Motor neuron (in vitro differentiated cells): ENCODE measurements at regions not wholly inside any gene's neighbourhood (a gene's known extent, or its start where the extent isn't known, plus 50 kb on each side); places are given as distances from the start of the nearest gene placed in this dataset.
"Not testable (repeated sequence)": the region's sequence is repeated elsewhere in the genome, so short reads cannot be mapped to it uniquely, and the experiment has no call there.

Source experiments
- ATAC-seq, 8 experiments: fragments of 200-7000 bp; cut with Tn5 transposase; replicated peaks in 6 of 8; 2 replicates each; pipeline ENCODE4 v1.8.0; 2021; ENCODE audit warnings: mild to moderate bottlenecking in 8 of 8, moderate library complexity in 8 of 8
- H3K27ac ChIP-seq, 2 donors: fragments of 250-450 bp; sonication (Bioruptor Pico); 2 replicates each; pipeline ENCODE4 v1.9.0; 2021; ENCODE audit warnings: antibody characterized with exemption in 2 of 2, mild to moderate bottlenecking in 2 of 2, moderate library complexity in 1 of 2
- H3K4me1 ChIP-seq, 2 donors: fragments of 250-450 bp; sonication (Bioruptor Pico); replicated peaks in 1 of 2; 2 replicates each; pipeline ENCODE4 v1.6.1; 2021; ENCODE audit warnings: antibody characterized with exemption in 2 of 2, mild to moderate bottlenecking in 2 of 2, moderate library complexity in 1 of 2
- H3K4me3 ChIP-seq, 5 donors: fragments of 250-450 bp; sonication (Bioruptor Pico); 2 replicates each; pipeline ENCODE4 v1.9.0; 2021; ENCODE audit warnings: antibody characterized with exemption in 5 of 5, mild to moderate bottlenecking in 5 of 5, moderate library complexity in 4 of 5
- WGBS, 10 experiments: fragments of 450-650 bp; shearing (Covaris generic); methylation state at CpG; one replicate each; pipeline ENCODE4 v1.0.0; 2022; 5-methylcytosine and 5-hydroxymethylcytosine counted together
- in situ Hi-C, 9 experiments: fragments of 400-800 bp; cut with MboI; loops; one replicate each; pipeline ENCODE4 v1.15.0; 2021; ENCODE audit warnings: low sequenced_read_pairs in 9 of 9, low pct_unique_long_range_greater_than_20kb in 2 of 9; ENCODE audit not compliant: unreplicated experiment in 9 of 9

- H3K4me1 ChIP-seq = peaks cover 0 to 6% of the 10 kb centered on the region in 2 donors
- H3K27ac ChIP-seq = no peak overlapping the region
- ATAC-seq = no peak
- in situ Hi-C loops = no loop called here
- H3K4me3 ChIP-seq = no peak overlapping the region
- WGBS, 10 experiments = 40 to 100% (median 90%) methylated on average over 1 to 2 of the region's 2 CpGs; no CpG with 5 or more reads in 6 of the 10 experiments
These were observed 160.4 kb upstream of the PFKP start for GRCh38 chr10:2906974-2907373.

- in situ Hi-C loops = no loop called here
- no peak for ATAC-seq
- peaks cover 0 to 3% of the 10 kb centered on the region in 2 donors for H3K4me1 ChIP-seq
- H3K4me3 ChIP-seq = no peak overlapping the region
- 0 to 100% (median 73%) methylated on average over 1 to 8 of the region's 9 CpGs; no CpG with 5 or more reads in 3 of the 10 experiments for WGBS, 10 experiments
- no peak overlapping the region for H3K27ac ChIP-seq
These were observed 161.5 kb upstream of the PFKP start for GRCh38 chr10:2905851-2906250.

GRCh38 chr10:2900530-2900929 is 166.8 kb upstream of the PFKP start:
- Histone ChIP-seq H3K4me1 (peaks cover 0 to 5% of the 10 kb centered on the region in 2 donors), H3K4me3 (no peak overlapping the region), H3K27ac (no peak overlapping the region)
- WGBS, 10 experiments = 20 to 83% (median 70%) methylated on average over 1 to 2 of the region's 6 CpGs; no CpG with 5 or more reads in 6 of the 10 experiments
- ATAC-seq = no peak
- in situ Hi-C loops = no loop called here

GRCh38 chr10:2899246-2899951 is 167.9 kb upstream of the PFKP start:
- 48 to 93% (median 76%) methylated on average over 3 to 12 of the region's 19 CpGs; no CpG with 5 or more reads in 1 of the 10 experiments for WGBS, 10 experiments
- no peak overlapping the region for H3K27ac ChIP-seq
- H3K4me3 ChIP-seq = no peak overlapping the region
- ATAC-seq = peak in 6 of 8 experiments; percentile 49 to 91 (median 78)
- peaks cover 0 to 5% of the 10 kb centered on the region in 2 donors for H3K4me1 ChIP-seq
- in situ Hi-C loops = no loop called here

GRCh38 chr10:2898509-2898860 is 168.9 kb upstream of the PFKP start:
- Histone ChIP-seq H3K4me3 (no peak overlapping the region), H3K27ac (no peak overlapping the region), H3K4me1 (peaks cover 0 to 5% of the 10 kb centered on the region in 2 donors)
- in situ Hi-C loops = no loop called here
- ATAC-seq = no peak
- WGBS, 10 experiments = 0 to 100% (median 80%) methylated on average over 1 to 6 of the region's 6 CpGs; no CpG with 5 or more reads in 2 of the 10 experiments

GRCh38 chr10:2897619-2898508 is 169.5 kb upstream of the PFKP start:
- H3K4me3 ChIP-seq = no peak overlapping the region
- no peak for ATAC-seq
- peaks cover 0 to 5% of the 10 kb centered on the region in 2 donors for H3K4me1 ChIP-seq
- WGBS, 10 experiments = 40 to 92% (median 75%) methylated on average over 2 to 11 of the region's 13 CpGs; no CpG with 5 or more reads in 1 of the 10 experiments
- in situ Hi-C loops = no loop called here
- H3K27ac ChIP-seq = no peak overlapping the region

GRCh38 chr10:2896334-2896733 is 171.0 kb upstream of the PFKP start:
- in situ Hi-C loops, H3K4me1 ChIP-seq, H3K4me3 ChIP-seq, H3K27ac ChIP-seq, ATAC-seq: not testable (repeated sequence)
- 100% methylated on average over 1 of the region's 1 CpG; no CpG with 5 or more reads in 7 of the 10 experiments for WGBS, 10 experiments

GRCh38 chr10:2895594-2896196 is 171.7 kb upstream of the PFKP start:
- H3K4me3 ChIP-seq = no peak overlapping the region
- ATAC-seq = no peak
- H3K4me1 ChIP-seq = peaks cover 0 to 5% of the 10 kb centered on the region in 2 donors
- no peak overlapping the region for H3K27ac ChIP-seq
- WGBS, 10 experiments = 33 to 85% (median 69%) methylated on average over 1 to 20 of the region's 22 CpGs
- in situ Hi-C loops = no loop called here

- no peak overlapping the region for H3K4me3 ChIP-seq
- WGBS, 10 experiments = 47 to 100% (median 70%) methylated on average over 2 to 16 of the region's 16 CpGs; no CpG with 5 or more reads in 1 of the 10 experiments
- H3K4me1 ChIP-seq = peaks cover 0 to 5% of the 10 kb centered on the region in 2 donors
- in situ Hi-C loops = no loop called here
- ATAC-seq = no peak
- no peak overlapping the region for H3K27ac ChIP-seq
These were observed 173.4 kb upstream of the PFKP start for GRCh38 chr10:2893991-2894390.

- WGBS, 10 experiments = 55 to 98% (median 87%) methylated on average over 3 to 20 of the region's 21 CpGs; no CpG with 5 or more reads in 1 of the 10 experiments
- Histone ChIP-seq H3K27ac (no peak overlapping the region), H3K4me3 (no peak overlapping the region), H3K4me1 (peaks cover 0 to 2% of the 10 kb centered on the region in 2 donors)
- in situ Hi-C loops = no loop called here
- peak in 3 of 8 experiments; percentile 20 to 46 (median 34) for ATAC-seq
These were observed 174.0 kb upstream of the PFKP start for GRCh38 chr10:2893158-2893845.

GRCh38 chr10:2891770-2892124 is 175.6 kb upstream of the PFKP start:
- no peak overlapping the region for H3K4me3 ChIP-seq
- H3K27ac ChIP-seq = no peak overlapping the region
- H3K4me1 ChIP-seq = no peaks in the 10 kb centered on the region
- no peak for ATAC-seq
- in situ Hi-C loops = no loop called here
- 28 to 100% (median 77%) methylated on average over 2 to 5 of the region's 5 CpGs; no CpG with 5 or more reads in 1 of the 10 experiments for WGBS, 10 experiments

- 48 to 88% (median 73%) methylated on average over 2 to 11 of the region's 14 CpGs for WGBS, 10 experiments
- in situ Hi-C loops = no loop called here
These were observed 176.1 kb upstream of the PFKP start for GRCh38 chr10:2891073-2891769.

More at GRCh38 chr10:2891073-2891769, 176.1 kb upstream of the PFKP start:
- no peak for ATAC-seq
- H3K27ac ChIP-seq = no peak overlapping the region
- no peaks in the 10 kb centered on the region for H3K4me1 ChIP-seq
- no peak overlapping the region for H3K4me3 ChIP-seq
